ENCODE measurements at regions not wholly inside any gene's neighbourhood (a gene's known extent, or its start where the extent isn't known, plus 50 kb on each side); places are given as distances from the start of the nearest gene placed in this dataset.

- TF ChIP-seq CTCF (IDR thresholded peaks at IDR 0.05; ENCODE audit: poor library complexity, severe bottlenecking) (no peak), REST (IDR thresholded peaks at IDR 0.05; ENCODE audit: borderline replicate concordance) (no peak), SMC3 (conservative IDR thresholded peaks at IDR 0.05; ENCODE audit: poor library complexity) (no peak), RAD21 (conservative IDR thresholded peaks at IDR 0.05) (no peak), EZH2 (IDR thresholded peaks at IDR 0.05; ENCODE audit: borderline replicate concordance, insufficient read depth, low read length, poor library complexity, severe bottlenecking) (no peak), POLR2AphosphoS5 (IDR thresholded peaks at IDR 0.05) (no peak), TAF1 (IDR thresholded peaks at IDR 0.05; ENCODE audit: low read depth) (no peak), EP300 (conservative IDR thresholded peaks at IDR 0.05; ENCODE audit: poor library complexity, severe bottlenecking) (no peak), MXI1 (conservative IDR thresholded peaks at IDR 0.05; ENCODE audit: poor library complexity, severe bottlenecking) (no peak)
Observed at GRCh38 chr6:122009000-122009350, 390.5 kb upstream of the HSF2 start.
